OCI-LY1 (cell line): ENCODE measurements at regions not wholly inside any gene's neighbourhood (a gene's known extent, or its start where the extent isn't known, plus 50 kb on each side); places are given as distances from the start of the nearest gene placed in this dataset.

Experiments
- EZH2 ChIP-seq: fragments of 200-600 bp; sonication (generic), shearing (Covaris generic); IDR thresholded peaks from 2 replicates; pipeline ENCODE4 v1.8.0; 2017; ENCODE audit warnings: borderline replicate concordance, mixed run types, mild to moderate bottlenecking, antibody characterized with exemption, low read length, moderate library complexity, mixed read lengths
- TF ChIP-seq, protein P1 (sequence below): fragments of 200-600 bp; sonication (generic), shearing (Covaris generic); IDR thresholded peaks from 2 replicates; pipeline ENCODE4 v1.5.1; 2017; ENCODE audit warnings: mild to moderate bottlenecking, antibody characterized with exemption, low read length, moderate library complexity, mixed read lengths

GRCh38 chr4:177532358-177532757 lies 90.1 kb upstream of the AGA start:
- no peak for TF ChIP-seq EZH2
- TF ChIP-seq, protein P1, sequence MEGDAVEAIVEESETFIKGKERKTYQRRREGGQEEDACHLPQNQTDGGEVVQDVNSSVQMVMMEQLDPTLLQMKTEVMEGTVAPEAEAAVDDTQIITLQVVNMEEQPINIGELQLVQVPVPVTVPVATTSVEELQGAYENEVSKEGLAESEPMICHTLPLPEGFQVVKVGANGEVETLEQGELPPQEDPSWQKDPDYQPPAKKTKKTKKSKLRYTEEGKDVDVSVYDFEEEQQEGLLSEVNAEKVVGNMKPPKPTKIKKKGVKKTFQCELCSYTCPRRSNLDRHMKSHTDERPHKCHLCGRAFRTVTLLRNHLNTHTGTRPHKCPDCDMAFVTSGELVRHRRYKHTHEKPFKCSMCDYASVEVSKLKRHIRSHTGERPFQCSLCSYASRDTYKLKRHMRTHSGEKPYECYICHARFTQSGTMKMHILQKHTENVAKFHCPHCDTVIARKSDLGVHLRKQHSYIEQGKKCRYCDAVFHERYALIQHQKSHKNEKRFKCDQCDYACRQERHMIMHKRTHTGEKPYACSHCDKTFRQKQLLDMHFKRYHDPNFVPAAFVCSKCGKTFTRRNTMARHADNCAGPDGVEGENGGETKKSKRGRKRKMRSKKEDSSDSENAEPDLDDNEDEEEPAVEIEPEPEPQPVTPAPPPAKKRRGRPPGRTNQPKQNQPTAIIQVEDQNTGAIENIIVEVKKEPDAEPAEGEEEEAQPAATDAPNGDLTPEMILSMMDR = no peak
